ENCODE measurements at regions not wholly inside any gene's neighbourhood (a gene's known extent, or its start where the extent isn't known, plus 50 kb on each side); places are given as distances from the start of the nearest gene placed in this dataset.
"Not testable (repeated sequence)": the region's sequence is repeated elsewhere in the genome, so short reads cannot be mapped to it uniquely, and the experiment has no call there.

DNA sequence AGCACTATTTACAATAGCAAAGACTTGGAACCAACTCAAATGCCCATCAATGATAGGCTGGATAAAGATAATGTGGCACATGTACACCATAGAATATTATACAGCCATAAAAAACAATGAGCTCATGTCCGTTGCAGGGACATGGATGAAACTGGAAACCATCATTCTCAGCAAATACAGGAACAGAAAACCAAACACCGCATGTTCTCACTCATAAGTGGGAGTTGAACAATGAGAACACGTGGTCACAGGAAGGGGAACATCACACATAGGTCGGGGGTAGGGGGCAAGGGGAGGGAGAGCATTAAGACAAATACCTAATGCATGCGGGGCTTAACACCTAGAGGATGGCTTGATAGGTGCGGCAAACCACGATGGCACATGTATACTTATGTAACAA lies 56.0 kb upstream of the XPO1 start:
- not testable (repeated sequence) for H3K36me3 Mint-ChIP-seq, H3K4me3 Mint-ChIP-seq, H3K27me3 Mint-ChIP-seq, H3K9me3 Mint-ChIP-seq, H3K27ac Mint-ChIP-seq, H3K4me1 Mint-ChIP-seq

DNA sequence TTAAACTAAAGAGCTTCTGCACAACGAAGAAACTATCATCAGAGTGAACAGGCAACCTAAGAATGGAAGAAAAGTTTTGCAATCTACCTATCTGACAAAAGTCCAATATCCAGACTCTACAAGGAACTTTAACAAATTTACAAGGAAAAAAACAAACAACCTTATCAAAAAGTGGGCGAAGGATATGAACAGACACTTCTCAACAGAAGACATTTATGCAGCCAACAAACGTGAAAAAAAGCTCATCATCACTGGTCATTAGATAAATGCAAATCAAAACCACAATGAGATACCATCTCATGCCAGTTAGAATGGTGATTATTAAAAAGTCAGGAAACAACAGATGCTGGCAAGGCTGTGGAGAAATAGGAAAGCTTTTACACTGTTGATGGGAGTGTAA lies 55.5 kb upstream of the XPO1 start:
- not testable (repeated sequence) for H3K27ac Mint-ChIP-seq, H3K27me3 Mint-ChIP-seq, H3K9me3 Mint-ChIP-seq, H3K4me1 Mint-ChIP-seq, H3K36me3 Mint-ChIP-seq, H3K4me3 Mint-ChIP-seq

DNA sequence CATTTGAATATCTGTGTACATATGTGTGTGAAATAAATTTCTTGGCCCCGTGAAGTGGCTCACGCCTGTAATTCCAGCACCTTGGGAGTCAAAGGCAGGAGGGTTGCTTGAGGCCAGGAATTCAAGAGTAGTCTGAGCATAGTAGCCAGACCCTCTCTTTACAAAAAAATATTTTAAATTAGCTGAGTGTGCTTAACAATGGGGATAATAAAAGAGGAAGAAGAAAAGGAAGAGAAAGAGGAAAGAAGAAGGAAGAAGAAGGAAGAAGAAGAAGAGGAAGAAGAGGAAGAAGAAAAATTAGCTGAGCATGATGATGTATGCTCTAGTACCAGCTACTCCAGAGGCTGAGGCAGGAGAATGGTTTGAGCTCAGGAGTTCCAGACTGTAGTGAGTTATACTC lies 52.1 kb upstream of the XPO1 start:
- peaks cover 0 to 5% (median 0%) of the 10 kb centered on the region in 3 donors for H3K9me3 Mint-ChIP-seq
- peaks cover 3% of the 10 kb centered on the region for H3K36me3 Mint-ChIP-seq
- H3K27ac Mint-ChIP-seq = no peak overlapping the region
- H3K4me1 Mint-ChIP-seq = peaks cover 0 to 3% (median 3%) of the 10 kb centered on the region in 3 donors
- no peak overlapping the region for H3K4me3 Mint-ChIP-seq
- peaks cover 6% of the 10 kb centered on the region for H3K27me3 Mint-ChIP-seq

DNA sequence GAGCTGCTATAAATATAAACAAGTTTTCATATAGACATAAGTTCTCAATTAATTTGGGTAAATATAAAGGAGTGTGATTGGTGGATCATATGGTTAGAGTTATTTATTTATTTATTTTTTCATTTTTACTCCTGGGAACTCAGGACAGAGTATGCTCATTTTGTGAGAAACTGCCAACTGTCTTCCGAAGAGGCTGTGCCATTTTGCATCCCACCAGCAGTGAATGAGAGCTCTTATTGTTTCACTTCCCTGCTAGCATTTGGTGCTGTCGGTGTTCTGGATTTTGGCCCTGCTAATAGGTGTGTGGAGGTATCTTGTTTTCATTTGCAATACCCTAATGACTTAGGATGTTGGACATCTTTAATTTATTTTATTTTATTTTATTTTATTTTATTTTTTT lies 50.4 kb upstream of the XPO1 start:
- no peak overlapping the region for H3K4me3 Mint-ChIP-seq
- peaks cover 0 to 3% (median 0%) of the 10 kb centered on the region in 3 donors for H3K9me3 Mint-ChIP-seq
- H3K27ac Mint-ChIP-seq = no peak overlapping the region
- H3K27me3 Mint-ChIP-seq = peaks cover 5% of the 10 kb centered on the region
- H3K36me3 Mint-ChIP-seq = peaks cover 3% of the 10 kb centered on the region
- H3K4me1 Mint-ChIP-seq = peaks cover 0 to 4% (median 3%) of the 10 kb centered on the region in 3 donors

Measured in IgD-negative memory B cell (primary cell).